HepG2 (cell line): ENCODE measurements at regions not wholly inside any gene's neighbourhood (a gene's known extent, or its start where the extent isn't known, plus 50 kb on each side); places are given as distances from the start of the nearest gene placed in this dataset.

Experiments
- AGO1 ChIP-seq: fragments of 200-400 bp; formaldehyde crosslinking; IDR thresholded peaks from 2 replicates; pipeline ENCODE4 v1.6.1; 2017; ENCODE audit warnings: mild to moderate bottlenecking, low read depth, low read length, moderate library complexity; ENCODE audit not compliant: poor library complexity, severe bottlenecking
- ATRX ChIP-seq: sonication (generic); formaldehyde crosslinking; IDR thresholded peaks from 2 replicates; pipeline ENCODE4 v1.4.0; 2020; ENCODE audit warnings: missing genetic modification reagents, borderline replicate concordance
- CEBPG ChIP-seq: IDR thresholded peaks from 2 replicates; pipeline ENCODE4 v1.6.1; 2016
- CREBL2 ChIP-seq: sonication (generic); formaldehyde crosslinking; IDR thresholded peaks from 2 replicates; pipeline ENCODE4 v1.8.1; 2023; ENCODE audit warnings: missing genetic modification reagents, mild to moderate bottlenecking, borderline replicate concordance
- EHMT2 ChIP-seq: fragments of 200-600 bp; sonication (generic); IDR thresholded peaks from 2 replicates; pipeline ENCODE4 v1.7.0; 2017; ENCODE audit warnings: antibody characterized with exemption, low read depth, low read length, borderline replicate concordance
- FOXK1 ChIP-seq: sonication (generic); formaldehyde crosslinking; IDR thresholded peaks from 2 replicates; pipeline ENCODE4 v1.4.0; 2020; ENCODE audit warnings: low read depth, missing genetic modification reagents, borderline replicate concordance
- GLI4 ChIP-seq: sonication (generic); formaldehyde crosslinking; IDR thresholded peaks from 2 replicates; pipeline ENCODE4 v1.5.1; 2020; ENCODE audit warnings: missing genetic modification reagents, mild to moderate bottlenecking, moderate library complexity, borderline replicate concordance
- JUN ChIP-seq: sonication (generic); formaldehyde crosslinking; IDR thresholded peaks from 2 replicates; pipeline ENCODE4 v1.4.0; 2020; ENCODE audit warnings: mild to moderate bottlenecking, missing genetic modification reagents
- JUND ChIP-seq: sonication (generic); formaldehyde crosslinking; IDR thresholded peaks from 2 replicates; pipeline ENCODE4 v1.8.0; 2022; ENCODE audit warnings: mild to moderate bottlenecking, missing genetic modification reagents
- KDM3A ChIP-seq: IDR thresholded peaks from 2 replicates; pipeline ENCODE4 v1.6.1; 2018; ENCODE audit warnings: low read depth, missing compliant biosample characterization
- KLF11 ChIP-seq: IDR thresholded peaks from 2 replicates; pipeline ENCODE4 v1.6.1; 2016; ENCODE audit warnings: missing compliant biosample characterization
- MEIS2 ChIP-seq: sonication (generic); formaldehyde crosslinking; IDR thresholded peaks from 2 replicates; pipeline ENCODE4 v1.9.0; 2021; ENCODE audit warnings: mild to moderate bottlenecking, missing genetic modification reagents
- NBN ChIP-seq: fragments of 450-650 bp; conservative IDR thresholded peaks from 2 replicates; pipeline ENCODE4 v1.6.1; 2017
- NPAS2 ChIP-seq: sonication (generic); formaldehyde crosslinking; IDR thresholded peaks from 2 replicates; pipeline ENCODE4 v1.8.0; 2022; ENCODE audit warnings: mild to moderate bottlenecking, missing genetic modification reagents, borderline replicate concordance
- NR1H2 ChIP-seq: sonication (generic); formaldehyde crosslinking; IDR thresholded peaks from 2 replicates; pipeline ENCODE4 v1.8.1; 2022; ENCODE audit warnings: low read depth, missing genetic modification reagents, borderline replicate concordance
- POLR2AphosphoS2 ChIP-seq: IDR thresholded peaks from 2 replicates; pipeline ENCODE4 v1.6.1; 2011; ENCODE audit warnings: low read depth, low read length, improper control_type of control experiment
- RAD21 ChIP-seq: fragments of 450-650 bp; formaldehyde crosslinking; IDR thresholded peaks from 2 replicates; pipeline ENCODE4 v1.5.0; 2020; ENCODE audit warnings: mild to moderate bottlenecking
- TBP ChIP-seq: sonication (generic); formaldehyde crosslinking; IDR thresholded peaks from 2 replicates; pipeline ENCODE4 v1.5.0; 2020; ENCODE audit warnings: missing genetic modification reagents
- TCF7 ChIP-seq: sonication (generic); IDR thresholded peaks from 2 replicates; pipeline ENCODE4 v1.6.1; 2016; ENCODE audit warnings: antibody characterized with exemption, low read depth
- TP53 ChIP-seq: sonication (generic); formaldehyde crosslinking; conservative IDR thresholded peaks from 2 replicates; pipeline ENCODE4 v1.4.0; 2020; ENCODE audit warnings: missing genetic modification reagents
- YY1 ChIP-seq: IDR thresholded peaks from 2 replicates; pipeline ENCODE4 v1.6.1; 2011; ENCODE audit warnings: low read length, low read depth, moderate library complexity, mild to moderate bottlenecking; ENCODE audit not compliant: insufficient read depth, insufficient replicate concordance
- ZBTB14 ChIP-seq: sonication (generic); formaldehyde crosslinking; IDR thresholded peaks from 2 replicates; pipeline ENCODE4 v1.4.0; 2020; ENCODE audit warnings: missing genetic modification reagents
- ZBTB3 ChIP-seq: sonication (generic); formaldehyde crosslinking; IDR thresholded peaks from 2 replicates; pipeline ENCODE4 v1.4.0; 2020; ENCODE audit warnings: low read depth, mild to moderate bottlenecking, moderate library complexity, missing genetic modification reagents, borderline replicate concordance
- ZNF180 ChIP-seq: sonication (generic); formaldehyde crosslinking; IDR thresholded peaks from 2 replicates; pipeline ENCODE4 v1.4.0; 2020; ENCODE audit warnings: low read depth, missing genetic modification reagents, borderline replicate concordance
- ZNF446 ChIP-seq: sonication (generic); formaldehyde crosslinking; IDR thresholded peaks from 2 replicates; pipeline ENCODE4 v1.5.0; 2020; ENCODE audit warnings: mild to moderate bottlenecking, missing genetic modification reagents
- ZNF574 ChIP-seq: sonication (generic); formaldehyde crosslinking; IDR thresholded peaks from 2 replicates; pipeline ENCODE4 v1.4.0; 2020; ENCODE audit warnings: missing genetic modification reagents
- ZNF660 ChIP-seq: sonication (generic); formaldehyde crosslinking; IDR thresholded peaks from 2 replicates; pipeline ENCODE4 v1.5.1; 2020; ENCODE audit warnings: mild to moderate bottlenecking, low read depth, missing genetic modification reagents, borderline replicate concordance
- ZNF7 ChIP-seq: IDR thresholded peaks from 2 replicates; pipeline ENCODE4 v1.6.1; 2016; ENCODE audit warnings: missing biosample characterization, missing genetic modification reagents
- ZNF782 ChIP-seq: sonication (generic); formaldehyde crosslinking; IDR thresholded peaks from 2 replicates; pipeline ENCODE4 v1.4.0; 2020; ENCODE audit warnings: missing genetic modification reagents, mild to moderate bottlenecking, borderline replicate concordance

- TF ChIP-seq AGO1 = no peak
- 0 out of 2 replicates have a peak, but pooled peaks have one; percentile 11 for TF ChIP-seq KLF11 (CRISPR knock-in tag)
- TF ChIP-seq YY1 = no peak
- TF ChIP-seq ZNF446 (CRISPR knock-in tag) = no peak
- TF ChIP-seq POLR2AphosphoS2 = no peak
- TF ChIP-seq CEBPG = peak; percentile 84
- no peak for TF ChIP-seq ZNF574 (CRISPR knock-in tag)
- peak; percentile 87 for TF ChIP-seq MEIS2 (CRISPR knock-in tag)
- TF ChIP-seq ZNF782 (CRISPR knock-in tag) = no peak
- no peak for TF ChIP-seq NBN
- no peak for TF ChIP-seq CREBL2 (CRISPR knock-in tag)
- no peak for TF ChIP-seq ATRX (CRISPR knock-in tag)
- peak; percentile 94 for TF ChIP-seq JUND (CRISPR knock-in tag)
- TF ChIP-seq FOXK1 = peak; percentile 87; the same call in 1 of the 2 replicates
- TF ChIP-seq ZNF7 = no peak
- no peak for TF ChIP-seq GLI4
- no peak for TF ChIP-seq EHMT2
- no peak for TF ChIP-seq NR1H2
- no peak for TF ChIP-seq TP53 (CRISPR knock-in tag)
- TF ChIP-seq TCF7 = peak; percentile 37; the same call in 1 of the 2 replicates
- no peak for TF ChIP-seq TBP
- no peak for TF ChIP-seq ZBTB3 (CRISPR knock-in tag)
- no peak for TF ChIP-seq ZBTB14
- TF ChIP-seq ZNF660 (CRISPR knock-in tag) = no peak
- no peak for TF ChIP-seq RAD21 (CRISPR knock-in tag)
- peak; percentile 70; the same call in 1 of the 2 replicates for TF ChIP-seq JUN (CRISPR knock-in tag)
- TF ChIP-seq NPAS2 (CRISPR knock-in tag) = no peak
- peak; percentile 49; the same call in 1 of the 2 replicates for TF ChIP-seq KDM3A
- TF ChIP-seq ZNF180 (CRISPR knock-in tag) = no peak
Observed at GRCh38 chr2:31812051-31812798, 198.6 kb downstream of the MEMO1 start (continued).
